Naive thymus-derived CD4-positive, alpha-beta T cell (primary cell): ENCODE measurements at regions not wholly inside any gene's neighbourhood (a gene's known extent, or its start where the extent isn't known, plus 50 kb on each side); places are given as distances from the start of the nearest gene placed in this dataset.
"Not testable (repeated sequence)": the region's sequence is repeated elsewhere in the genome, so short reads cannot be mapped to it uniquely, and the experiment has no call there.

ENCODE experiments used
- ATAC-seq: fragments of 150-1000 bp; cut with Tn5 transposase; 2 replicates; pipeline ENCODE4 v1.10.0; 2021; ENCODE audit warnings: mild to moderate bottlenecking, moderate library complexity
- CTCF ChIA-PET: fragments of 350-600 bp; sonication (Branson Sonifier 250); formaldehyde crosslinking; loops from one replicate; lab custom pipeline; 2021; ENCODE audit warnings: antibody characterized with exemption; lab: Charles Lee
- POLR2A ChIA-PET: fragments of 350-600 bp; sonication (Branson Sonifier 250); formaldehyde crosslinking; loops from one replicate; lab custom pipeline; 2021; ENCODE audit warnings: antibody characterized with exemption, inconsistent platforms; lab: Charles Lee
- DNase-seq, 9 donors: peaks; one replicate each; pipeline versions ENCODE4 v3.0.0 to v3.0.0-alpha.2; 2020 to 2022; ENCODE audit warnings: mixed read lengths in 1 of 9
- H3K27ac ChIP-seq: one replicate; pipeline ENCODE4 v1.7.0; 2013; ENCODE audit warnings: mild to moderate bottlenecking, low read depth, low read length, moderate library complexity
- H3K27me3 ChIP-seq, 2 donors: one replicate each; pipeline ENCODE4 v1.7.0; 2013; ENCODE audit warnings: low read length in 2 of 2, mild to moderate bottlenecking in 2 of 2, moderate library complexity in 2 of 2; ENCODE audit not compliant: control insufficient read depth in 2 of 2, insufficient read depth in 2 of 2
- H3K36me3 ChIP-seq, 3 experiments: 1 replicate in 2 of 3; 2 replicates in 1 of 3; pipeline ENCODE4 v1.7.0; 2013; ENCODE audit warnings: low read length in 3 of 3, mild to moderate bottlenecking in 3 of 3, moderate library complexity in 1 of 3; ENCODE audit not compliant: insufficient read depth in 3 of 3, control insufficient read depth in 2 of 3
- H3K4me1 ChIP-seq, 2 donors: one replicate each; pipeline ENCODE4 v1.7.0; 2013; ENCODE audit warnings: low read length in 2 of 2, mild to moderate bottlenecking in 2 of 2, moderate library complexity in 1 of 2; ENCODE audit not compliant: control insufficient read depth in 2 of 2, insufficient read depth in 2 of 2
- H3K4me3 ChIP-seq: 2 replicates; pipeline ENCODE4 v1.7.0; 2013; ENCODE audit warnings: mild to moderate bottlenecking, low read length
- H3K9me3 ChIP-seq, 3 experiments: 1 replicate in 2 of 3; 2 replicates in 1 of 3; pipeline ENCODE4 v1.7.0; 2013; ENCODE audit warnings: low read length in 3 of 3; ENCODE audit not compliant: control insufficient read depth in 2 of 3
- H3K27ac Mint-ChIP-seq, 9 donors: one replicate each; pipeline ENCODE4 v1.8.0; 2020 to 2022; ENCODE audit warnings: mixed read lengths in 9 of 9, mild to moderate bottlenecking in 8 of 9, moderate library complexity in 5 of 9, inconsistent platforms in 2 of 9
- H3K27me3 Mint-ChIP-seq, 5 donors: one replicate each; pipeline ENCODE4 v1.8.0; 2021 to 2022; ENCODE audit warnings: mixed read lengths in 5 of 5, mild to moderate bottlenecking in 1 of 5
- H3K36me3 Mint-ChIP-seq, 5 donors: one replicate each; pipeline ENCODE4 v1.8.0; 2020 to 2022; ENCODE audit warnings: mixed read lengths in 5 of 5, mild to moderate bottlenecking in 3 of 5, inconsistent platforms in 1 of 5
- H3K4me1 Mint-ChIP-seq, 7 donors: one replicate each; pipeline ENCODE4 v1.8.0; 2020 to 2022; ENCODE audit warnings: mixed read lengths in 7 of 7, mild to moderate bottlenecking in 3 of 7, inconsistent platforms in 1 of 7
- H3K4me3 Mint-ChIP-seq, 10 donors: one replicate each; pipeline ENCODE4 v1.8.0; 2020 to 2022; ENCODE audit warnings: mild to moderate bottlenecking in 10 of 10, mixed read lengths in 10 of 10, moderate library complexity in 6 of 10, inconsistent platforms in 2 of 10
- H3K9me3 Mint-ChIP-seq, 11 donors: one replicate each; pipeline ENCODE4 v1.8.0; 2020 to 2022; ENCODE audit warnings: mixed read lengths in 11 of 11, mild to moderate bottlenecking in 4 of 11, inconsistent platforms in 1 of 11, moderate library complexity in 1 of 11
- intact Hi-C, 2 donors: fragments of 100-400 bp; cut with micrococcal nuclease; formaldehyde crosslinking; loops; one replicate each; pipeline ENCODE4 v1.15.1; 2023

DNA sequence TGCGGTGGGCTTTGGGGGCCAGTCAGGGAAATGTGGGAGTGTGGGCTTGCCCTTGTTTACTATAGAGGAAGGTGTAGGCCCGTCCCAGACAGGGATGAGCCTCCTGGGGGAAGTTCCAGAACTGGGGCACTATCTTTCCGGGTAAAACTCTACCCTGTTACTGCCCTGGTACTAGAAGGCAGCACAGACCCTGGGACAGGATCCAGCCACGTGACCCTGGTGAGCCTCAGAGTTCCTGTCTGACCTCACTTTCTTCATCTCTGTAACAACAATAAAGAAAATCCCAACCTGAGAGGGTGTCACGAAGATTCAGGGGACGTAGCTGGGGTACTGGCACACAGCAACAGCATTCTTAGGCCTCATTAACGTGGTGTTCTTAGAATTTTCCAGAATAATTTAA, 239.6 kb upstream of the FOXF1 start:
- ChIA-PET POLR2A (no interaction called here), CTCF (no interaction called here)
- Histone ChIP-seq H3K27me3 (no peaks in the 10 kb centered on the region), H3K9me3 (peaks cover 0 to 4% (median 0%) of the 10 kb centered on the region in 3 experiments), H3K4me1 (no peaks in the 10 kb centered on the region), H3K36me3 (no peaks in the 10 kb centered on the region), H3K27ac (no peak overlapping the region), H3K4me3 (no peak overlapping the region)
- Mint-ChIP-seq H3K9me3 (peaks cover 0 to 17% (median 3%) of the 10 kb centered on the region in 11 donors), H3K27me3 (peaks cover 0 to 34% (median 11%) of the 10 kb centered on the region in 5 donors), H3K36me3 (peaks cover 0 to 4% (median 0%) of the 10 kb centered on the region in 5 donors), H3K4me3 (no peak overlapping the region), H3K27ac (no peak overlapping the region), H3K4me1 (no peaks in the 10 kb centered on the region)
- intact Hi-C loops: no loop called here
- no peak for ATAC-seq
- DNase-seq: no peak

DNA sequence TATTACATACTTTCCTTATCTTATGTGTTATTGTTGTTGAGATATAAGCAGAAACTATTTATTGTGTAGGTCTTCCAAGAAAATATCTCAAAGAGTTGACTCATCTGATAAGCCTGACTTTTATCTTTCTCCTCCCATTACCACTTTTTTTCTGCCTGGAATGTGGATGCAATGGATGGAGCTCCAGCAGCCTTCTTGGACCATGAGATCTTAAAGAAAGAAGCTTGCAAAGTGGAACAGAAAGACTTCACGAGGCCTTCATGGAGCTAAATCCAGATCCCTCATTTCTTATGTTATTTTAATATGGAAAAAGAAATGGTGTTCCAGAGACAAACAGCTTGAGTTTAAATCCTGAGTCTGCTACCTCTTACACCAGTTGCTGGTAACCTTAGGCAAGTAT, 237.6 kb upstream of the FOXF1 start:
- Histone ChIP-seq H3K27me3 (no peaks in the 10 kb centered on the region), H3K9me3 (peaks cover 0 to 4% (median 0%) of the 10 kb centered on the region in 3 experiments), H3K4me1 (no peaks in the 10 kb centered on the region), H3K27ac (no peak overlapping the region), H3K36me3 (no peaks in the 10 kb centered on the region), H3K4me3 (no peak overlapping the region)
- H3K4me3 Mint-ChIP-seq: no peak overlapping the region
- peaks cover 0 to 46% (median 18%) of the 10 kb centered on the region in 5 donors for H3K27me3 Mint-ChIP-seq
- ATAC-seq: no peak
- intact Hi-C loops: no loop called here
- DNase-seq: no peak
- peaks cover 0 to 4% (median 0%) of the 10 kb centered on the region in 5 donors for H3K36me3 Mint-ChIP-seq
- ChIA-PET POLR2A (no interaction called here), CTCF (no interaction called here)
- peaks cover 0 to 17% (median 3%) of the 10 kb centered on the region in 11 donors for H3K9me3 Mint-ChIP-seq
- H3K27ac Mint-ChIP-seq: no peak overlapping the region
- H3K4me1 Mint-ChIP-seq: no peaks in the 10 kb centered on the region

DNA sequence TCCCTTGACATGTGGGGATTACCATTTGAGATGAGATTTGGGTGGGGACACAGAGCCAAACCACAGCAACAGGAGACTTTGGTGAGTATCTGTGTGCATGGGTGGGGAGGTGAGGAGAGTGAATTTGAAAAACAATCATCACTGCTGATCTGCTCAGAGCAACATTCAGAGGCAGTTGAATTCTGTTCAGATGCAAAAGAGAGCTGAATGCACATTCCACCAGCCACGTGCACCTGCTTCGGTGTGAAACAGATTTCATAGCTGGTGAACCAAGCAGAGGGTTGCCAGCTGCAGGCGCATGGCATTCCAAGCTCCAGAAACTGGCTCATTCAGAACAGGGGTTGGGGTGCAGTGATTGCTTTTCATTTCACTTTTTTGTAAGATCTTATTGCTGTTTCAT, 233.1 kb upstream of the FOXF1 start:
- H3K9me3 ChIP-seq: peaks cover 0 to 4% (median 0%) of the 10 kb centered on the region in 3 experiments
- ChIA-PET POLR2A (no interaction called here), CTCF (no interaction called here)
- H3K4me3 ChIP-seq: no peak overlapping the region
- intact Hi-C loops: no loop called here
- no peaks in the 10 kb centered on the region for H3K4me1 Mint-ChIP-seq
- no peaks in the 10 kb centered on the region for H3K4me1 ChIP-seq
- DNase-seq (no peak), ATAC-seq (no peak)
- H3K27ac Mint-ChIP-seq: no peak overlapping the region
- H3K36me3 ChIP-seq: no peaks in the 10 kb centered on the region
- peaks cover 0 to 9% (median 2%) of the 10 kb centered on the region in 11 donors for H3K9me3 Mint-ChIP-seq
- peaks cover 5 to 68% (median 41%) of the 10 kb centered on the region in 5 donors for H3K27me3 Mint-ChIP-seq
- peaks cover 0 to 4% (median 0%) of the 10 kb centered on the region in 5 donors for H3K36me3 Mint-ChIP-seq
- H3K4me3 Mint-ChIP-seq: no peak overlapping the region
- no peaks in the 10 kb centered on the region for H3K27me3 ChIP-seq
- no peak overlapping the region for H3K27ac ChIP-seq

DNA sequence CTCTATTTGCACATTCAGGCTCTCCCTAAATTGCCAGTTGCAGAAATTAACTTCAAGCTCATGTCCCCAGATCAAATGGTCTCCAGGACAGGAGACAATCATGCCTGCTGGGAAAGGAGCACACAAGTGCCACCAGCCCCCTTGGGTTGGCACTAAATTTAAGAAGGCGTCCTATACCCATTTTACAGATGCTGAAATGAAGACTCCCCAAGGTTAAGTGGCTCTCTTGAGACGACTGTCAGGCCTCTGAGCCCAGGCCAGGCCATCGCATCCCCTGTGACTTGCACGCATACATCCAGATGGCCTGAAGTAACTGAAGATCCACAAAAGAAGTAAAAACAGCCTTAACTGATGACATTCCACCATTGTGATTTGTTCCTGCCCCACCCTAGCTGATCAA, 232.5 kb upstream of the FOXF1 start:
- CTCF ChIA-PET, H3K4me1 ChIP-seq, H3K9me3 Mint-ChIP-seq, POLR2A ChIA-PET, intact Hi-C loops, H3K36me3 ChIP-seq, H3K4me3 Mint-ChIP-seq, H3K9me3 ChIP-seq, H3K36me3 Mint-ChIP-seq, H3K27ac ChIP-seq, ATAC-seq, DNase-seq, H3K4me1 Mint-ChIP-seq, H3K27ac Mint-ChIP-seq, H3K4me3 ChIP-seq, H3K27me3 ChIP-seq: not testable (repeated sequence)
- peaks cover 5 to 66% (median 41%) of the 10 kb centered on the region in 5 donors for H3K27me3 Mint-ChIP-seq

DNA sequence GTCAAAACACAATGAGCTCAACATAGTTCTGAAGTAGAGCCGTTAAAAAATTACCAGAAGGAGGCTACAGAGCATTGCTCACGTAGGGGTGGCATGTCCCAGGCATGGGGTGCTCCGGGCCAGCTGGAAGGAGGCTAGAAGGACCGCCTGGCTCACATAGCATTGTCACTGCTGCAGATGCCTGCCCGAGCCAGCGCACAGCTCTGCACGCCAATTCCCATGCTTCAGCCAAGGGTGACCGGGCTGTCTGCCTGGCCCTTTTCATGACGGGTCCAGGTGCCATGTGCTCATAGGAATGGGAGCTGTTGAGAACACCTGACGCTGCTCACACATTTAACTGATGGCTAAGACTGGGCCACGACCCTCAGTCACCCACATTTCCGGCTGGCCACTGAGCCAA, 228.9 kb upstream of the FOXF1 start:
- no peak for ATAC-seq
- H3K27me3 Mint-ChIP-seq: peaks cover 21 to 67% (median 46%) of the 10 kb centered on the region in 5 donors

GRCh38 chr16:86283944-86284343, 226.4 kb upstream of the FOXF1 start:
- no peak for ATAC-seq
- H3K27me3 Mint-ChIP-seq: peaks cover 44 to 65% (median 52%) of the 10 kb centered on the region in 5 donors
- H3K27me3 ChIP-seq: peaks cover 0 to 3% of the 10 kb centered on the region in 2 donors
- no peaks in the 10 kb centered on the region for H3K36me3 ChIP-seq
- no peak overlapping the region for H3K4me3 Mint-ChIP-seq
- H3K9me3 Mint-ChIP-seq: peaks cover 0 to 2% (median 0%) of the 10 kb centered on the region in 11 donors
- H3K4me1 ChIP-seq: no peaks in the 10 kb centered on the region
- ChIA-PET POLR2A (no interaction called here), CTCF (no interaction called here)
- H3K9me3 ChIP-seq: no peaks in the 10 kb centered on the region
- no peak overlapping the region for H3K27ac Mint-ChIP-seq
- H3K27ac ChIP-seq: no peak overlapping the region
- no peak for DNase-seq
- H3K36me3 Mint-ChIP-seq: no peaks in the 10 kb centered on the region
- intact Hi-C loops: no loop called here
- H3K4me1 Mint-ChIP-seq: peaks cover 0 to 2% (median 0%) of the 10 kb centered on the region in 7 donors
- H3K4me3 ChIP-seq: no peak overlapping the region

More for the DNA sequence above, 228.9 kb upstream of the FOXF1 start:
- H3K9me3 ChIP-seq: no peaks in the 10 kb centered on the region
- Mint-ChIP-seq H3K9me3 (peaks cover 0 to 2% (median 0%) of the 10 kb centered on the region in 11 donors), H3K4me3 (no peak overlapping the region), H3K27ac (no peak overlapping the region), H3K4me1 (no peaks in the 10 kb centered on the region), H3K36me3 (no peaks in the 10 kb centered on the region)
- H3K4me3 ChIP-seq: no peak overlapping the region
- H3K27ac ChIP-seq: no peak overlapping the region
- DNase-seq: no peak
- POLR2A ChIA-PET: no interaction called here
- H3K4me1 ChIP-seq: no peaks in the 10 kb centered on the region
- CTCF ChIA-PET: no interaction called here
- H3K36me3 ChIP-seq: no peaks in the 10 kb centered on the region
- intact Hi-C loops: no loop called here
- H3K27me3 ChIP-seq: no peaks in the 10 kb centered on the region

GRCh38 chr16:86285421-86285820, 224.9 kb upstream of the FOXF1 start:
- Mint-ChIP-seq H3K9me3 (peaks cover 0 to 2% (median 0%) of the 10 kb centered on the region in 11 donors), H3K36me3 (no peaks in the 10 kb centered on the region), H3K27me3 (peaks cover 53 to 73% (median 59%) of the 10 kb centered on the region in 5 donors), H3K4me3 (no peak overlapping the region), H3K27ac (no peak overlapping the region), H3K4me1 (peaks cover 0 to 7% (median 0%) of the 10 kb centered on the region in 7 donors)
- intact Hi-C loops: no loop called here
- H3K9me3 ChIP-seq: no peaks in the 10 kb centered on the region
- ATAC-seq (no peak), DNase-seq (no peak)
- H3K4me1 ChIP-seq: no peaks in the 10 kb centered on the region
- H3K36me3 ChIP-seq: no peaks in the 10 kb centered on the region
- ChIA-PET CTCF (no interaction called here), POLR2A (no interaction called here)
- no peak overlapping the region for H3K4me3 ChIP-seq
- no peak overlapping the region for H3K27ac ChIP-seq
- peaks cover 0 to 3% of the 10 kb centered on the region in 2 donors for H3K27me3 ChIP-seq
